HCT116 (cell line): ENCODE measurements at regions not wholly inside any gene's neighbourhood (a gene's known extent, or its start where the extent isn't known, plus 50 kb on each side); places are given as distances from the start of the nearest gene placed in this dataset.

Experiments used
- CEBPB ChIP-seq: IDR thresholded peaks from 2 replicates; pipeline ENCODE4 v1.6.1; 2012; ENCODE audit warnings: low read depth
- CTCF ChIP-seq, 3 experiments: fragments of 200-600 bp in 1 of 3; sonication (generic) in 1 of 3; IDR thresholded peaks in 2 of 3; conservative IDR thresholded peaks in 1 of 3; 2 replicates each; pipeline ENCODE4 v1.5.1; 2012 to 2017; ENCODE audit warnings: low read depth in 2 of 3, low read length in 2 of 3, antibody characterized with exemption in 1 of 3, borderline replicate concordance in 1 of 3, control low read depth in 1 of 3, mild to moderate bottlenecking in 1 of 3, mixed read lengths in 1 of 3, mixed run types in 1 of 3, moderate library complexity in 1 of 3; ENCODE audit not compliant: insufficient read depth in 1 of 3
- EZH2 ChIP-seq: fragments of 200-600 bp; sonication (generic); IDR thresholded peaks from 2 replicates; pipeline ENCODE4 v1.6.1; 2017; ENCODE audit warnings: antibody characterized with exemption, mixed run types
- POLR2AphosphoS5 ChIP-seq: IDR thresholded peaks from 2 replicates; pipeline ENCODE4 v1.6.1; 2011; ENCODE audit warnings: mild to moderate bottlenecking, low read depth, low read length, moderate library complexity
- SP1 ChIP-seq: IDR thresholded peaks from 2 replicates; pipeline ENCODE4 v1.6.1; 2012; ENCODE audit warnings: low read depth

DNA sequence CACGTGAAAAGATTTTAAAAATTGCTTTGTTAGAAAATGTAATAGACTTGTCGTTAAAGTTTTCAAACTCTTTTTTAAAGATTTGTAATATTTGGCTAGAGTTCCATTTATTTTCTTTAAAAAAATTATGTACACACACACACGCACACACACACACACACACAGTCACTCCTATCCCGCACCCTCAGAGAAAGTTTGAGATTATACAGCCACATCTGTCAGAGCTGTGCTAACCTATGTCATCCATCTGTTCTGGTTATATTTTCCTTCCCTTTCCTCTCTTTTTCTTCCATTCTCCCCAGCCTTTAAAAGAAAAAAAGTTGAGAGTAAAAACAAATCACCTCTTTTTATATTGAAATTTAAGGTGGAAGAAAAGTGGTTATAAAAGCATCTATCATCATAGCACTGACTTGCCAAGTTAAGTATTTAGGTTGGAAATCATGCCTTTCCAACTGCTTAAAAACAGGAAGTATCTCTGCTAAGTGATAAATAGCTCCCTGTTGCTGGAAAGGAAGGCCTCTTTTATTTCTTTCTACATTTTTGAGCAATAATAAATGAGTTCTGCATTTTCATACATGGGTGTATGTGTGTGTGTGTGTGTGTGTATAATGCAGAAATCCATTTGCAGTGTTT, 163.3 kb upstream of the SPRY1 start:
- TF ChIP-seq EZH2 (no peak), CTCF (IDR thresholded peaks at IDR 0.05 in 2 of 3, conservative IDR thresholded peaks at IDR 0.05 in 1 of 3; ENCODE audit: borderline replicate concordance in 1 of 3, insufficient read depth in 1 of 3, low read depth in 2 of 3, low read length in 2 of 3) (no peak), SP1 (no peak), POLR2AphosphoS5 (no peak), CEBPB (no peak)
